GM23338 (cell line): ENCODE measurements at regions not wholly inside any gene's neighbourhood (a gene's known extent, or its start where the extent isn't known, plus 50 kb on each side); places are given as distances from the start of the nearest gene placed in this dataset.

ENCODE experiments used
- ATAC-seq: fragments of 200-7000 bp; cut with Tn5 transposase; 3 replicates; pipeline ENCODE4 v1.9.1; 2020
- DNase-seq: peaks from one replicate; pipeline ENCODE4 v3.0.0-alpha.2; 2015; ENCODE audit warnings: low spot score
- H2AFZ ChIP-seq: fragments of 200-600 bp; sonication (generic); 2 replicates; pipeline ENCODE4 v1.8.0; 2016; ENCODE audit warnings: antibody characterized with exemption, mild to moderate bottlenecking, moderate library complexity
- H3F3A ChIP-seq: fragments of 200-600 bp; sonication (generic); replicated peaks from 2 replicates; pipeline ENCODE4 v1.8.0; 2017; ENCODE audit warnings: antibody characterized with exemption, mixed run types, low read depth
- H3K27ac ChIP-seq: fragments of 200-600 bp; sonication (generic); 2 replicates; pipeline ENCODE4 v1.6.1; 2016; ENCODE audit warnings: low read depth
- H3K27me3 ChIP-seq: fragments of 200-600 bp; sonication (generic); 2 replicates; pipeline ENCODE4 v1.8.0; 2016; ENCODE audit warnings: mild to moderate bottlenecking, mixed run types, moderate library complexity; ENCODE audit not compliant: insufficient read depth
- H3K36me3 ChIP-seq: fragments of 200-600 bp; sonication (generic); 2 replicates; pipeline ENCODE4 v1.8.0; 2016; ENCODE audit warnings: mild to moderate bottlenecking; ENCODE audit not compliant: insufficient read depth
- H3K4me1 ChIP-seq: fragments of 200-600 bp; sonication (generic); 2 replicates; pipeline ENCODE4 v1.8.0; 2016; ENCODE audit warnings: mild to moderate bottlenecking, moderate library complexity; ENCODE audit not compliant: insufficient read depth
- H3K4me2 ChIP-seq: fragments of 200-600 bp; sonication (generic); 2 replicates; pipeline ENCODE4 v1.7.1; 2017; ENCODE audit warnings: mixed run types
- H3K4me3 ChIP-seq: fragments of 200-600 bp; sonication (generic); 2 replicates; pipeline ENCODE4 v1.6.1; 2016; ENCODE audit warnings: mixed run types
- H3K79me2 ChIP-seq: fragments of 200-600 bp; sonication (generic); replicated peaks from 2 replicates; pipeline ENCODE4 v1.8.0; 2017; ENCODE audit warnings: mild to moderate bottlenecking; ENCODE audit not compliant: insufficient read depth
- H3K9me2 ChIP-seq: fragments of 200-600 bp; sonication (generic); 2 replicates; pipeline ENCODE4 v1.8.0; 2017; ENCODE audit not compliant: insufficient read depth
- H4K20me1 ChIP-seq: fragments of 200-600 bp; sonication (generic); replicated peaks from 2 replicates; pipeline ENCODE4 v1.8.0; 2017; ENCODE audit warnings: mild to moderate bottlenecking; ENCODE audit not compliant: insufficient read depth
- H3K27ac Mint-ChIP-seq: 2 replicates; pipeline ENCODE4 v1.8.0; 2020; ENCODE audit warnings: inconsistent platforms, mild to moderate bottlenecking, moderate library complexity, mixed read lengths
- H3K27me3 Mint-ChIP-seq: 3 replicates; pipeline ENCODE4 v1.8.0; 2022; ENCODE audit warnings: low read depth, mild to moderate bottlenecking, moderate library complexity, mixed read lengths, inconsistent platforms; ENCODE audit not compliant: insufficient read depth, poor library complexity
- H3K36me3 Mint-ChIP-seq: 3 replicates; pipeline ENCODE4 v1.8.0; 2021; ENCODE audit warnings: low read depth, mild to moderate bottlenecking, inconsistent platforms, moderate library complexity, mixed read lengths
- H3K4me1 Mint-ChIP-seq: 3 replicates; pipeline ENCODE4 v1.8.0; 2020; ENCODE audit warnings: mild to moderate bottlenecking, inconsistent platforms, mixed read lengths
- H3K4me3 Mint-ChIP-seq: 3 replicates; pipeline ENCODE4 v1.8.0; 2021; ENCODE audit warnings: moderate library complexity, mild to moderate bottlenecking, inconsistent platforms, mixed read lengths
- H3K9me3 Mint-ChIP-seq: 3 replicates; pipeline ENCODE4 v1.8.0; 2020; ENCODE audit warnings: moderate library complexity, mild to moderate bottlenecking, inconsistent platforms, mixed read lengths
- CREB1 ChIP-seq: fragments of 250-450 bp; sonication (Bioruptor Pico); IDR thresholded peaks from 2 replicates; pipeline ENCODE4 v1.5.0; 2020; ENCODE audit warnings: low read depth, mild to moderate bottlenecking, moderate library complexity
- EZH2phosphoT487 ChIP-seq: fragments of 200-600 bp; sonication (generic); IDR thresholded peaks from one replicate; pipeline ENCODE4 v1.8.1; 2018; ENCODE audit warnings: antibody characterized with exemption; ENCODE audit not compliant: unreplicated experiment
- JUNB ChIP-seq: IDR thresholded peaks from one replicate; pipeline ENCODE4 v1.6.1; 2016; ENCODE audit warnings: antibody characterized with exemption; ENCODE audit not compliant: unreplicated experiment
- NANOG ChIP-seq: IDR thresholded peaks from 2 replicates; pipeline ENCODE4 v1.6.1; 2016; ENCODE audit warnings: antibody characterized with exemption, borderline replicate concordance
- POLR2AphosphoS5 ChIP-seq: IDR thresholded peaks from 2 replicates; pipeline ENCODE4 v1.6.1; 2016; ENCODE audit warnings: antibody characterized with exemption, low read depth
- TF ChIP-seq, protein P1 (sequence below): IDR thresholded peaks from 2 replicates; pipeline ENCODE4 v1.6.1; 2016; ENCODE audit warnings: antibody characterized with exemption
- TF ChIP-seq, protein P2 (sequence below): fragments of 250-450 bp; sonication (Bioruptor Pico); IDR thresholded peaks from 2 replicates; pipeline ENCODE4 v1.5.0; 2020; ENCODE audit warnings: mild to moderate bottlenecking, moderate library complexity

DNA sequence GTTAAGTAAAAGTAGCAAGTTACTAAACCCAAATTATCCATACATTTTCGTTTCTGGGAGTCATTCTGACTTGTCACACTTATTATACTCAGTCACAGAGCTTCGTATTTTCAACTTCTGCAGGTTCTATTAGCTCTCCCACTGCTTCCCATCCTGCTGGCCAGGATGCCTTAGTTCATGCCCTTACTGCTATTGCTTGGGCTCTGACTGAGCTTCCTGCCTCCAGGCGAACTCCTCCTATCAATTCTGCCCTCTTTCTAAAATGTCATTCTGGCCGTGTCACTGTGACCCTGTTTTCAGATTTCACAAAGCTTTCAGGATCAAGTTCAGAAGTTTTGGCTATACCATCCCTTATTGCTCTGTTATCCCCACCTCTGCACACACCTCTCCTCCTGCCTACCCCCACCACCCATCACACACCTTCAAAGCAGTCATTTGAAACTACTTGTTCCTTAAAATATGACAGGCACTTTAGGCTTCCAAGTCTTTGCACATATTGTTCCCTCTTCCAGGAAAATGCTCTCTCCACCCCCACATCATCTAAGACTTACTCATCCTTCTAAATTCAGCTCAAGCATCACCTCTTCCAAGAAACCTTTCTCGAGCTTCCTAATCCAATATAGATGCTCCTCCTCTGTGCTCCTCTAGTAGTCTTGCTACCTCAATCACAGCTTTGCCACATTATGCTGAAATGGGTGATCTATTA, 278.0 kb downstream of the BRINP2 start:
- TF ChIP-seq, protein P1, sequence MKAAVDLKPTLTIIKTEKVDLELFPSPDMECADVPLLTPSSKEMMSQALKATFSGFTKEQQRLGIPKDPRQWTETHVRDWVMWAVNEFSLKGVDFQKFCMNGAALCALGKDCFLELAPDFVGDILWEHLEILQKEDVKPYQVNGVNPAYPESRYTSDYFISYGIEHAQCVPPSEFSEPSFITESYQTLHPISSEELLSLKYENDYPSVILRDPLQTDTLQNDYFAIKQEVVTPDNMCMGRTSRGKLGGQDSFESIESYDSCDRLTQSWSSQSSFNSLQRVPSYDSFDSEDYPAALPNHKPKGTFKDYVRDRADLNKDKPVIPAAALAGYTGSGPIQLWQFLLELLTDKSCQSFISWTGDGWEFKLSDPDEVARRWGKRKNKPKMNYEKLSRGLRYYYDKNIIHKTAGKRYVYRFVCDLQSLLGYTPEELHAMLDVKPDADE = no peak
- TF ChIP-seq, protein P2, sequence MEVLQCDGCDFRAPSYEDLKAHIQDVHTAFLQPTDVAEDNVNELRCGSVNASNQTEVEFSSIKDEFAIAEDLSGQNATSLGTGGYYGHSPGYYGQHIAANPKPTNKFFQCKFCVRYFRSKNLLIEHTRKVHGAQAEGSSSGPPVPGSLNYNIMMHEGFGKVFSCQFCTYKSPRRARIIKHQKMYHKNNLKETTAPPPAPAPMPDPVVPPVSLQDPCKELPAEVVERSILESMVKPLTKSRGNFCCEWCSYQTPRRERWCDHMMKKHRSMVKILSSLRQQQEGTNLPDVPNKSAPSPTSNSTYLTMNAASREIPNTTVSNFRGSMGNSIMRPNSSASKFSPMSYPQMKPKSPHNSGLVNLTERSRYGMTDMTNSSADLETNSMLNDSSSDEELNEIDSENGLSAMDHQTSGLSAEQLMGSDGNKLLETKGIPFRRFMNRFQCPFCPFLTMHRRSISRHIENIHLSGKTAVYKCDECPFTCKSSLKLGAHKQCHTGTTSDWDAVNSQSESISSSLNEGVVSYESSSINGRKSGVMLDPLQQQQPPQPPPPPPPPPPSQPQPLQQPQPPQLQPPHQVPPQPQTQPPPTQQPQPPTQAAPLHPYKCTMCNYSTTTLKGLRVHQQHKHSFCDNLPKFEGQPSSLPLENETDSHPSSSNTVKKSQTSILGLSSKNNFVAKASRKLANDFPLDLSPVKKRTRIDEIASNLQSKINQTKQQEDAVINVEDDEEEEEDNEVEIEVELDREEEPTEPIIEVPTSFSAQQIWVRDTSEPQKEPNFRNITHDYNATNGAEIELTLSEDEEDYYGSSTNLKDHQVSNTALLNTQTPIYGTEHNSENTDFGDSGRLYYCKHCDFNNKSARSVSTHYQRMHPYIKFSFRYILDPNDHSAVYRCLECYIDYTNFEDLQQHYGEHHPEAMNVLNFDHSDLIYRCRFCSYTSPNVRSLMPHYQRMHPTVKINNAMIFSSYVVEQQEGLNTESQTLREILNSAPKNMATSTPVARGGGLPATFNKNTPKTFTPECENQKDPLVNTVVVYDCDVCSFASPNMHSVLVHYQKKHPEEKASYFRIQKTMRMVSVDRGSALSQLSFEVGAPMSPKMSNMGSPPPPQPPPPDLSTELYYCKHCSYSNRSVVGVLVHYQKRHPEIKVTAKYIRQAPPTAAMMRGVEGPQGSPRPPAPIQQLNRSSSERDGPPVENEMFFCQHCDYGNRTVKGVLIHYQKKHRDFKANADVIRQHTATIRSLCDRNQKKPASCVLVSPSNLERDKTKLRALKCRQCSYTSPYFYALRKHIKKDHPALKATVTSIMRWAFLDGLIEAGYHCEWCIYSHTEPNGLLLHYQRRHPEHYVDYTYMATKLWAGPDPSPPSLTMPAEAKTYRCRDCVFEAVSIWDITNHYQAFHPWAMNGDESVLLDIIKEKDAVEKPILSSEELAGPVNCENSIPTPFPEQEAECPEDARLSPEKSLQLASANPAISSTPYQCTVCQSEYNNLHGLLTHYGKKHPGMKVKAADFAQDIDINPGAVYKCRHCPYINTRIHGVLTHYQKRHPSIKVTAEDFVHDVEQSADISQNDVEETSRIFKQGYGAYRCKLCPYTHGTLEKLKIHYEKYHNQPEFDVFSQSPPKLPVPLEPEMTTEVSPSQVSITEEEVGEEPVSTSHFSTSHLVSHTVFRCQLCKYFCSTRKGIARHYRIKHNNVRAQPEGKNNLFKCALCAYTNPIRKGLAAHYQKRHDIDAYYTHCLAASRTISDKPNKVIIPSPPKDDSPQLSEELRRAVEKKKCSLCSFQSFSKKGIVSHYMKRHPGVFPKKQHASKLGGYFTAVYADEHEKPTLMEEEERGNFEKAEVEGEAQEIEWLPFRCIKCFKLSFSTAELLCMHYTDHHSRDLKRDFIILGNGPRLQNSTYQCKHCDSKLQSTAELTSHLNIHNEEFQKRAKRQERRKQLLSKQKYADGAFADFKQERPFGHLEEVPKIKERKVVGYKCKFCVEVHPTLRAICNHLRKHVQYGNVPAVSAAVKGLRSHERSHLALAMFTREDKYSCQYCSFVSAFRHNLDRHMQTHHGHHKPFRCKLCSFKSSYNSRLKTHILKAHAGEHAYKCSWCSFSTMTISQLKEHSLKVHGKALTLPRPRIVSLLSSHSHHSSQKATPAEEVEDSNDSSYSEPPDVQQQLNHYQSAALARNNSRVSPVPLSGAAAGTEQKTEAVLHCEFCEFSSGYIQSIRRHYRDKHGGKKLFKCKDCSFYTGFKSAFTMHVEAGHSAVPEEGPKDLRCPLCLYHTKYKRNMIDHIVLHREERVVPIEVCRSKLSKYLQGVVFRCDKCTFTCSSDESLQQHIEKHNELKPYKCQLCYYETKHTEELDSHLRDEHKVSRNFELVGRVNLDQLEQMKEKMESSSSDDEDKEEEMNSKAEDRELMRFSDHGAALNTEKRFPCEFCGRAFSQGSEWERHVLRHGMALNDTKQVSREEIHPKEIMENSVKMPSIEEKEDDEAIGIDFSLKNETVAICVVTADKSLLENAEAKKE (CRISPR knock-in tag) = no peak
- no peak for TF ChIP-seq EZH2phosphoT487
- TF ChIP-seq JUNB = no peak
- no peak for TF ChIP-seq POLR2AphosphoS5
- no peak for TF ChIP-seq CREB1 (CRISPR knock-in tag)
- no peak for TF ChIP-seq NANOG
- DNase-seq = no peak
- H3K9me3 Mint-ChIP-seq = no peaks in the 10 kb centered on the region
- Histone ChIP-seq H2AFZ (no peak overlapping the region), H3K4me3 (no peak overlapping the region), H3F3A (no peaks in the 10 kb centered on the region), H3K36me3 (no peaks in the 10 kb centered on the region), H3K27ac (no peak overlapping the region), H4K20me1 (no peaks in the 10 kb centered on the region), H3K79me2 (no peaks in the 10 kb centered on the region), H3K27me3 (no peaks in the 10 kb centered on the region), H3K9me2 (no peaks in the 10 kb centered on the region), H3K4me1 (peaks cover 7% of the 10 kb centered on the region; the same call in 1 of the 2 replicates), H3K4me2 (no peak overlapping the region)
- H3K36me3 Mint-ChIP-seq = no peaks in the 10 kb centered on the region
- H3K4me1 Mint-ChIP-seq = peaks cover 8% of the 10 kb centered on the region; the same call in 2 of the 3 replicates
- no peak for ATAC-seq
- H3K27ac Mint-ChIP-seq = no peak overlapping the region
- H3K27me3 Mint-ChIP-seq = peaks cover 5% of the 10 kb centered on the region
- H3K4me3 Mint-ChIP-seq = no peak overlapping the region
